Keratinocyte (primary cell): ENCODE measurements at regions not wholly inside any gene's neighbourhood (a gene's known extent, or its start where the extent isn't known, plus 50 kb on each side); places are given as distances from the start of the nearest gene placed in this dataset.

Experiments used
- DNase-seq: peaks from one replicate; pipeline ENCODE4 v3.0.0-alpha.2; 2011; ENCODE audit warnings: low read depth, missing footprints, low spot score
- FAIRE-seq: peaks from 2 replicates; lab custom pipeline; 2011; peaks lifted over from hg19 to GRCh38; lab: Jason Lieb, UNC
- H2AFZ ChIP-seq: 2 replicates; pipeline ENCODE4 v1.6.0; 2012; ENCODE audit warnings: low read length, control low read depth, inconsistent platforms; ENCODE audit not compliant: control insufficient read depth
- H3K27ac ChIP-seq: 2 replicates; pipeline ENCODE4 v1.5.1; 2011; ENCODE audit warnings: low read length; ENCODE audit not compliant: control insufficient read depth, insufficient read depth
- H3K27me3 ChIP-seq: 3 replicates; pipeline ENCODE4 v1.6.0; 2011; ENCODE audit warnings: low read length; ENCODE audit not compliant: control insufficient read depth, insufficient read depth; ENCODE audit errors: extremely low read depth
- H3K36me3 ChIP-seq, 2 experiments: 2 replicates in 1 of 2; 3 replicates in 1 of 2; pipeline ENCODE4 v1.5.1; 2011; ENCODE audit warnings: low read length in 2 of 2, mild to moderate bottlenecking in 1 of 2; ENCODE audit not compliant: control insufficient read depth in 2 of 2, insufficient read depth in 2 of 2; ENCODE audit errors: extremely low read depth in 1 of 2
- H3K4me1 ChIP-seq: 3 replicates; pipeline ENCODE4 v1.5.1; 2011; ENCODE audit warnings: low read length; ENCODE audit not compliant: control insufficient read depth, insufficient read depth; ENCODE audit errors: extremely low read depth
- H3K4me2 ChIP-seq: 3 replicates; pipeline ENCODE4 v1.6.0; 2011; ENCODE audit warnings: low read depth, low read length; ENCODE audit not compliant: control insufficient read depth, insufficient read depth; ENCODE audit errors: extremely low read depth
- H3K4me3 ChIP-seq, 3 experiments: fragments of 200-600 bp in 1 of 3; sonication (generic) in 1 of 3; 2 replicates in 2 of 3; 3 replicates in 1 of 3; pipeline ENCODE4 v1.5.1; 2011 to 2016; ENCODE audit warnings: low read length in 3 of 3, mild to moderate bottlenecking in 3 of 3, control low read depth in 2 of 3, inconsistent platforms in 1 of 3, low read depth in 1 of 3, mixed read lengths in 1 of 3, mixed run types in 1 of 3, moderate library complexity in 1 of 3; ENCODE audit not compliant: control insufficient read depth in 2 of 3, insufficient read depth in 2 of 3; ENCODE audit errors: extremely low read depth in 1 of 3
- H3K79me2 ChIP-seq: 2 replicates; pipeline ENCODE4 v1.6.0; 2012; ENCODE audit warnings: low read length; ENCODE audit not compliant: control insufficient read depth, insufficient read depth
- H3K9ac ChIP-seq: 3 replicates; pipeline ENCODE4 v1.6.0; 2011; ENCODE audit warnings: low read length; ENCODE audit not compliant: control insufficient read depth, insufficient read depth; ENCODE audit errors: extremely low read depth
- H3K9me1 ChIP-seq: 3 replicates; pipeline ENCODE4 v1.6.0; 2011; ENCODE audit warnings: low read length; ENCODE audit not compliant: control insufficient read depth, insufficient read depth; ENCODE audit errors: extremely low read depth
- H3K9me3 ChIP-seq: 2 replicates; pipeline ENCODE4 v1.5.1; 2012; ENCODE audit warnings: low read depth, low read length; ENCODE audit not compliant: control insufficient read depth
- H4K20me1 ChIP-seq: 3 replicates; pipeline ENCODE4 v1.6.0; 2011; ENCODE audit warnings: low read length; ENCODE audit not compliant: control insufficient read depth, insufficient read depth; ENCODE audit errors: extremely low read depth
- EZH2 ChIP-seq: IDR thresholded peaks from one replicate; pipeline ENCODE4 v1.6.1; 2012; ENCODE audit warnings: inconsistent platforms, mild to moderate bottlenecking, low read length, moderate library complexity
- dilution Hi-C: fragments of 300-500 bp; cut with MboI; formaldehyde crosslinking; loops from one replicate; pipeline ENCODE4 v1.7.0; 2020; ENCODE audit warnings: low sequenced_read_pairs; ENCODE audit not compliant: extremely low pct_ligation_motif_present
- TF ChIP-seq, protein P1 (sequence below), 3 experiments: IDR thresholded peaks in 1 of 3; conservative IDR thresholded peaks in 1 of 3; optimal IDR thresholded peaks in 1 of 3; 2 replicates in 2 of 3; 3 replicates in 1 of 3; pipeline versions ENCODE3 to v1.5.1; 2011; ENCODE audit warnings: low read length in 3 of 3, mild to moderate bottlenecking in 3 of 3, moderate library complexity in 2 of 3, control low read depth in 1 of 3, inconsistent platforms in 1 of 3; ENCODE audit not compliant: insufficient read depth in 2 of 3; ENCODE audit errors: extremely low read depth in 1 of 3

DNA sequence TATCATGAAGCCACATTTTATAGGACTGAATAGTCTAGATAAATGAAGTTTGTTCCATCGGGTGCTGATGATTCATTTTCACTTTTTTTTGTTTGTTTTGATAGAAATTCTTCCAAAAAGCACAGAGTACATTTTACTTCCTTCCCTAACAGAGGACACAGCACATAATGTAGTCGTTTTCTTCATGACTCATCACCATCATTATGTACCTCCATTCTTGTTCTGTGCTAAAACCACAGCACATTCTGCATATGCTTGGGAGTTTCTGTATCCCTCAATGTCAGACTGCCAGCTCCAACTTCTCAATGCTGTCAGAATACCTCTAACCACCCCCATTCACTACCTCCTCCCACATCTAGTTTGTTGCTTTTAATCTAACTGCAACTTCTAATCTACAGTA is 1004.9 kb upstream of the ADGRB3 start:
- H2AFZ ChIP-seq: no peak overlapping the region
- FAIRE-seq (no peak), DNase-seq (no peak)
- dilution Hi-C loops: no loop called here
- TF ChIP-seq, protein P1, sequence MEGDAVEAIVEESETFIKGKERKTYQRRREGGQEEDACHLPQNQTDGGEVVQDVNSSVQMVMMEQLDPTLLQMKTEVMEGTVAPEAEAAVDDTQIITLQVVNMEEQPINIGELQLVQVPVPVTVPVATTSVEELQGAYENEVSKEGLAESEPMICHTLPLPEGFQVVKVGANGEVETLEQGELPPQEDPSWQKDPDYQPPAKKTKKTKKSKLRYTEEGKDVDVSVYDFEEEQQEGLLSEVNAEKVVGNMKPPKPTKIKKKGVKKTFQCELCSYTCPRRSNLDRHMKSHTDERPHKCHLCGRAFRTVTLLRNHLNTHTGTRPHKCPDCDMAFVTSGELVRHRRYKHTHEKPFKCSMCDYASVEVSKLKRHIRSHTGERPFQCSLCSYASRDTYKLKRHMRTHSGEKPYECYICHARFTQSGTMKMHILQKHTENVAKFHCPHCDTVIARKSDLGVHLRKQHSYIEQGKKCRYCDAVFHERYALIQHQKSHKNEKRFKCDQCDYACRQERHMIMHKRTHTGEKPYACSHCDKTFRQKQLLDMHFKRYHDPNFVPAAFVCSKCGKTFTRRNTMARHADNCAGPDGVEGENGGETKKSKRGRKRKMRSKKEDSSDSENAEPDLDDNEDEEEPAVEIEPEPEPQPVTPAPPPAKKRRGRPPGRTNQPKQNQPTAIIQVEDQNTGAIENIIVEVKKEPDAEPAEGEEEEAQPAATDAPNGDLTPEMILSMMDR (optimal IDR thresholded peaks at IDR 0.05 in 1 of 3, IDR thresholded peaks at IDR 0.05 in 1 of 3, conservative IDR thresholded peaks at IDR 0.05 in 1 of 3; ENCODE audit: extremely low read depth in 1 of 3, insufficient read depth in 2 of 3, low read length in 3 of 3): no peak
- no peak for TF ChIP-seq EZH2
- H3K4me3 ChIP-seq: no peak overlapping the region
- H3K9me1 ChIP-seq: no peaks in the 10 kb centered on the region
- no peak overlapping the region for H3K27ac ChIP-seq
- no peaks in the 10 kb centered on the region for H3K27me3 ChIP-seq
- H3K9me3 ChIP-seq: no peaks in the 10 kb centered on the region
- H3K4me2 ChIP-seq: no peak overlapping the region
- H3K9ac ChIP-seq: no peak overlapping the region
- H3K4me1 ChIP-seq: no peaks in the 10 kb centered on the region
- no peaks in the 10 kb centered on the region for H4K20me1 ChIP-seq
- H3K36me3 ChIP-seq: no peaks in the 10 kb centered on the region
- no peaks in the 10 kb centered on the region for H3K79me2 ChIP-seq

DNA sequence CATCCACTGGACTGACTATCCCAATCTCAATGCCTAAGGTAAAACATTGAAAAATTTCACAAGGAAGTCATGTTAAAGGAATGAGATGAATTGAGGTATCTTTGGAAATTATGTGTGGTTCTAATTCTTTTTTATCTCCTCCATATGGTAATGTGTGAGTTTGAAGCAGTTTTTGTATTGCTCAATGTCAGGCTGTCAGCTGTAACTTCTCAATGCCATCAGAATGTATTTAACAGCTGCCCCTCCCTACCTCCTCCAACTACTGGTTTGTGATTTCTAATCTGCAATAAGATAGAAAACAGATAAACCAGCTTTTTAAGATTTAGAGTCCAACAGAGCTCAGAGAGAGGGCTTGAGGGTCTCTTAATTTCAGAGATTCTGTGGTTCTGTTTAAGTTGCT is 1005.8 kb upstream of the ADGRB3 start:
- no peaks in the 10 kb centered on the region for H3K9me3 ChIP-seq
- no peaks in the 10 kb centered on the region for H3K79me2 ChIP-seq
- no peak overlapping the region for H3K4me3 ChIP-seq
- TF ChIP-seq, protein P1 (optimal IDR thresholded peaks at IDR 0.05 in 1 of 3, IDR thresholded peaks at IDR 0.05 in 1 of 3, conservative IDR thresholded peaks at IDR 0.05 in 1 of 3; ENCODE audit: extremely low read depth in 1 of 3, insufficient read depth in 2 of 3, low read length in 3 of 3): no peak
- TF ChIP-seq EZH2: no peak
- no peak overlapping the region for H3K9ac ChIP-seq
- no peaks in the 10 kb centered on the region for H3K9me1 ChIP-seq
- no peak for DNase-seq
- dilution Hi-C loops: no loop called here
- H3K27ac ChIP-seq: no peak overlapping the region
- H3K4me1 ChIP-seq: no peaks in the 10 kb centered on the region
- no peaks in the 10 kb centered on the region for H3K36me3 ChIP-seq
- H3K27me3 ChIP-seq: no peaks in the 10 kb centered on the region
- no peak overlapping the region for H3K4me2 ChIP-seq
- H2AFZ ChIP-seq: no peak overlapping the region
- H4K20me1 ChIP-seq: no peaks in the 10 kb centered on the region
- no peak for FAIRE-seq
